ENCODE measurements at regions not wholly inside any gene's neighbourhood (a gene's known extent, or its start where the extent isn't known, plus 50 kb on each side); places are given as distances from the start of the nearest gene placed in this dataset.

DNA sequence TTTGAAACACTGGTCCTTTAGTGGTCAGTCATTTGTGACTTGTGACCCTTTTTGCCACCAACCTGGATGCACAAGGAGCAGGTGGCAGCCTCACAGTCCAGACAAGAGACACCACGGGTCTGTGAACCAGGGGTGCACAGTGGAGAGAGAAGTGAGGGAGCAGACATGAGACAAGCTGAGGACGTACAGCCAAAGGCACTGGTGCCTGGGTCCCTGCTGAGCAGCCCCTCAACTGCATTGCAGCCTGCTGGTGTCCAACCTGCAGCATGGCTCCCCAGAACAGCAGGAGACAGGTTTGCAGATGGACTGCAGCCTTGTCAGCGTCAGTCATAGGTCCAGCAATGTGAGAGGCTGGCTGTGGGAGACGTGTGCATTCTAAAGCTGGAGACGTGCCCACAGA, 124.2 kb upstream of the FSTL4 start:
- no peak for DNase-seq (ENCODE audit: low spot score)

GRCh38 chr5:133735346-133735745, 123.0 kb upstream of the FSTL4 start:
- no peak for DNase-seq (ENCODE audit: low spot score)

GRCh38 chr5:133734916-133735315, 122.6 kb upstream of the FSTL4 start:
- DNase-seq (ENCODE audit: low spot score): no peak

DNA sequence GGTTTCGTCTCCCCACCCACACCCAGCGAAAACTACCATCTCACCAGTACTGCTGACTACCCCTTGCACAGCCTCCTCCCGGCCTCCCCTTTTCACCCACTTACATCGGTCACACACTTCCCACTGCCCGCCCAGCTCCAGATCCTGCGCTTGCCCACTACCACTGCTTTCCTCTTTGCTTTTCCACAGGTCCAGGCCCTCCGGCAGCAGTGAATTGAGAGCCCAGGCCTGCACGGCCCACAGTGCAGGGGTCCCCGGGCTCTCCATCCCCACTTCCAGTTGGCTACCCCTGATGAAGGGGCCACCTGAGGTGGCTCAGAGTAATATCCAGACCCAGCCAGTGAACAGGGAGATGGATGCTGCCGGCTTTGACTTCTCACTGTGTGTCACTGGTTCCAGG, 120.2 kb upstream of the FSTL4 start:
- DNase-seq (ENCODE audit: low spot score): no peak

GRCh38 chr5:133731951-133732350, 119.6 kb upstream of the FSTL4 start:
- DNase-seq (ENCODE audit: low spot score): no peak

GRCh38 chr5:133730866-133731265, 118.5 kb upstream of the FSTL4 start:
- no peak for DNase-seq (ENCODE audit: low spot score)

- no peak for DNase-seq (ENCODE audit: low spot score)
These were observed 118.0 kb upstream of the FSTL4 start for GRCh38 chr5:133730346-133730745.

DNA sequence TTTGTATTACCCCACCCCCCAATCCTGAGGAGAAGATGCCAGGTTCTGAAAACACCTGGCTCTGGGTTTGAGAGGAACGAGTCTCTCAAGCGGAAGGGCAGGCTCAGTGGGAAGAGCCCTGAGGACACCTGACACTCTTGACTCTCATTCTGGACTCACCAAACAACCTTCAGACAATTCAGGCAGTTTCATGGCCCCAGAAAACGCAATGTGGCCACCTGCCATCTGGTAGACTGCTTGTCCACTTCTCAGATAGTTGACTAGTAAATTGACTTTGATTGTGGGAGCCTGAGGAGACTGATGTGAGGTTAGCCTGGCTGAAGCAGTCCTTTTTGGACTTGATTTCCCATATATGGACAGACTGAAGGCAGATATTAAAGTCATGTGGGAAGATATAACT, 117.5 kb upstream of the FSTL4 start:
- DNase-seq (ENCODE audit: low spot score): no peak

DNA sequence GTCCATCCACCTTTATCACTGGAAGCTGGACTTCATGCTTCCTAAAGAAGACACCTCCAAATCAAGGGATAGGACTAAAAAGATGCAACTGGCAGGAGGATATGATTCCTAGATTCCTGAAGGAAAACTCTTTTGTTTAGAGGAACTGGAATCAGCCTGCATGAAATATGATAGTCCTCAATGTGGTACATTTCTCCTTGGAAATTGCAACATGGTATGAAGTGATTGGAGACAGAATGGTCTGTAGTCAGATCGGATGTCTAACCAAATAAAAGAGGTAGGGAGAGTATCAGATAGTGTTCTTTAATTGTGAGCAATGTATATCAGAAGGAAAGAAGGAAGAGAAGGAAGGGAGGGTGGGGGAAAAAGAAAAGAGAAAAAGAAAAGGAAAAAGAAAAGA, 116.1 kb upstream of the FSTL4 start:
- no peak for DNase-seq (ENCODE audit: low spot score)

DNA sequence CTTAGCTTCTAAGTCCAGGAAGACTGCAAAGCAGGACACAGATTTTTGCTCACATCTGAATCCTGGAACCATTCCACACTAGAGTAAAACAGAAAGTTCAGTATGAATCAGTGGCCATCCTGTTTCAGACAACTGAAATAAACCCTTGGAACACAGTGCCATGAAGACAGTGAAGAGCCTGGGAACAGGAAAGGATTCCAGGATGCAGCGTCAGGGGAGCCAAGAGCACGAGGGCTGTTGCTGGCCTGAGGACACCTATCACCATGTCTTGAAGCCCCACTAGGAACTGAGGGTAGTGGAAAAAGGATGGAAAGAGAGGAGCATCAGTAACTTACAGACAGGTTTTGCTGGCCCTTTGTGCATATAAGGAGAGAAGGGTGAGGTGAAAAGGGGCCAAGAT, 115.3 kb upstream of the FSTL4 start:
- DNase-seq (ENCODE audit: low spot score): no peak

DNA sequence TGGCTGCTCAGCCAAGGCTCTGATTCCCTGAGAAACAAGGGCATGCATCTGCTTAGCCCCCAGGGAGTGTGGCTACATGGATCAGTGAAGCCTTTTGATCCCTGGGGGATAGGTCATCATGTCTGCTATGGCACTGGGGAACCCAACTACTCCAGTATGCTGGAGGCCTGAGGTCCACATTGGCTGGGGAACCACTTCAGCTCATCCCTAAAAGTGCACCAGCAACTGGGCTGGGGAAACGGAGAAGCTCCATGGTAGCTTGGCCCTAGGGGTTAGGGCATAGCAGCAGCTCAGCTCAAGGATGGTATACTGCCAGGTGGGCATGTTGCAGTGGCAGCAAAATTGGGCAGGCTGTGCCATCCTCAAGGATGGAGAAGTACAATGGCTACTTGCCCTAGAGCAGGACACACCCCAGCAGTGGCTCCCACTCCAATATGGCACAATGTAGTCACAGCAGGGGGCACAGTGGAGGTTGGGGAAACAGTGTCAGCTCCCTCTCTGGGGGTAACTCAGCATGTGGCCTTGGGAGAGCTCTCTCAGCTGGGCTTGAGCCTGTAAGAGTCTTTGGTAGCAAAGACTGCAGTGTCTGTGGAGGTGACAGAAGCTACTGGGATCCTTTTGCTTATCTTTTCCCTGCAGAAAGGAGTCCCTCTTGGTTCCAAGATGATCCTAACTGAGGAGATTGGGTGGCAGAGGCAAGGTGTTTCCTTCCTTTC, 111.5 kb upstream of the FSTL4 start:
- no peak for DNase-seq (ENCODE audit: low spot score)

DNA sequence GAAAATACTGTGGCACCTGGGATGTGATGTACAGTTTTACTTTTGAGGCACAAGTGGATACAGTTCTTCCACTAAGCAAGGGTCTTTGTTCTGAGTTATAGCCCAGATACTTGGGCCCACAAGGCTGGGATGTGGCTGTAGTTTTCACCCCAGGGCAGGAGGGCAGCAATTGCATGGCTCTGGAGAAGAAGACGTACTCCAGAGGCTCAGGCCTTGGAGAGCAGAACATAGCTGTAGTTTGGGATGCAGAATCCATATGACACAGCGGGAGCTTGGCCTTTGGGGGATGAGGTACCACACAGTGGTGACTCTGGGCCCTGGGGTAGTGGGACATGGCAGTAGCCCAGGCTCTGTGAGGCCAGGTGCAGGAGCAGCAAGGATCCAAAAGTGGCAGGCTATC, 110.8 kb upstream of the FSTL4 start:
- no peak for DNase-seq (ENCODE audit: low spot score)

DNA sequence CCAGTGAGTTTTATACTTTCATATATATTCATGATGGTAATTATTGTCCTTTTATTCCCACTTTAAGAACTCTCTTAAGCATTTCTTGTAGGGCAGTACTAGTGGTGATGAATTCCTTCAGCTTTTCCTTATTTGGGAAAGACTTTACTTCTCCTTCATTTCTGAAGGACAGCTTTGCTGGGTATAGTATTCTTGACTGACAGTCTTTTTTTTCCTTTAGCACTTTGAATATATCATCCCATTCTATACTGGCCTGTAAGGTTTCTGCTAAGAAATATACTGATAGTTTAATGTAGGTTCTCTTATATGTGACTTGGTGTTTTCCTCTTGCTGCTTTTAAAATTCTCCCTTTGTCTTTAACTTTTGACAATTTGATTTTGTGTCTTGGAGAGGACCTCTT, 109.0 kb upstream of the FSTL4 start:
- no peak for DNase-seq (ENCODE audit: low spot score)

DNA sequence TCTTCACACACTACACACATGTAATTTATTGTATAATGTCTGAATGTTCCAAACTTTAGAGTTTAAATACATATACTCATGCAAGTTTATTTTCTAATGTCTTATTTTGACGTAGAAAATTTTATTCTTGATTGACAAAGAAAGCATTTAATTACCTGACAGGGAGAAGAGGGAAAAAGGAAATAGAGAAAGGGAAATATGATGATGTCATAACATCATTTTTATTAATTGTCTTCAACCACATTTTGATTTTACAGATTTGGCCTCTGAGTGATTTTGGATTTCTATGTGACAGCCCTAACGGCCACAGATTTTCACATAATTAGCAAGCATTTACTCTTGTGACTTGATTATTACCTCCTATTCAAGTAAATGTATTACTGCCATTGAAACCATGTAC, 106.1 kb upstream of the FSTL4 start:
- DNase-seq (ENCODE audit: low spot score): no peak

- DNase-seq (ENCODE audit: low spot score): no peak
These were observed 104.3 kb upstream of the FSTL4 start for GRCh38 chr5:133716532-133717183.

DNA sequence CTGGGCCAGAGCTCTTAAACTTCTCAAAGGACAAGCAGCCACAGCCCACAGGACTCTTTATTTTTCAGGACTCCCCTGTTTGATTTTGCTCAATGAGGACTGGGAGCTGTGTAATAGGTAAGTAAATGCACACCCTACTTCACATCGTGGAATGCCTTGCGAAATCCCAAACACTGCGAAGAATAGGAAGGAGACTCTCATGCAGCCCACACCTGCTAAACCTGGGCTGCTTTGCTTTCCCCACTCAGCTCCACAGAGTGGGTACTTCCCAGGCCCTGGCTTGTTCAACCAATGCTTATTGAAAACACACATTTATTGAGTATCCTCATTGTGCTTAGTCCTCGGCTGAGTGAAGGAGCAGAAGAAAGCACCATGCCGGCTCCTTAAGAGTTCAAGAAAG, 103.3 kb upstream of the FSTL4 start:
- DNase-seq (ENCODE audit: low spot score): no peak

- no peak for DNase-seq (ENCODE audit: low spot score)
These were observed 102.9 kb upstream of the FSTL4 start for GRCh38 chr5:133715216-133715615.

DNA sequence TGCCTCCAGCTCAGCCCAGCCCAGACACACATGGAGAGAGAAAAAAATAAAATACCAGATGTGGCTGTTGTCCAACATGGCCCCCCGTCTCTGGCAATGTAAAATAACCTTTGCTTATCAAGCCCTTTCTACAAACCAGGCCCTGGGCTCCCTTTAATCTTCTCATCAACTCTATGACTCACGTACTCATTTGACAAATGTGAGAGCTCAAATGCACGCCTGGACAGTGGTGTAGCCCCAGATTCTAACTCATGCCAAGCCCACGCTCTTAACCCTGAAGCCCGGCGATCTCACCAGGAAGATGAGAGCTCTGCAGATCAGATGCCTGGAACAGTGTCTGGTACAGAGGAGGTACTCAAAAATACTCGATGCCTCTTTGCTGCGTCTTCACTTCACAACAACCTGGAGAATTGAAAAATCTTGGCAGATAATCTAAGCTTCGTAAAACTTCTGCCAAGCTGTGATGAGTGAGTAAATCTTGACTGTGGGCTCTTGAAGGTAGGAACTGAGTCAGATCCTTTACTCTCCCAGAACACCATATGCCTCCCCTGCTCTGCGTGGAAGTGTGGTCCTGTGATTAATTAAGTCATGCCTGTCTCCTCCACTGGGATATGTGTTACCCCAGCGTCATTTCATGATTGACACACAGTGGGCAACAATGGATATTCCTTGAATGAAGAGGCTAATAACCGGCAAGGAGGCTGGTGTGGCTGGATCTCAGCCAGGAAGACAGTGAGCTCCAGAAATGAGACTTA, 102.0 kb upstream of the FSTL4 start:
- DNase-seq (ENCODE audit: low spot score): no peak

- no peak for DNase-seq (ENCODE audit: low spot score)
These were observed 101.4 kb upstream of the FSTL4 start for GRCh38 chr5:133713751-133714150.

GRCh38 chr5:133713209-133713608, 100.9 kb upstream of the FSTL4 start:
- DNase-seq (ENCODE audit: low spot score): no peak

GRCh38 chr5:133712562-133712961, 100.2 kb upstream of the FSTL4 start:
- no peak for DNase-seq (ENCODE audit: low spot score)

DNA sequence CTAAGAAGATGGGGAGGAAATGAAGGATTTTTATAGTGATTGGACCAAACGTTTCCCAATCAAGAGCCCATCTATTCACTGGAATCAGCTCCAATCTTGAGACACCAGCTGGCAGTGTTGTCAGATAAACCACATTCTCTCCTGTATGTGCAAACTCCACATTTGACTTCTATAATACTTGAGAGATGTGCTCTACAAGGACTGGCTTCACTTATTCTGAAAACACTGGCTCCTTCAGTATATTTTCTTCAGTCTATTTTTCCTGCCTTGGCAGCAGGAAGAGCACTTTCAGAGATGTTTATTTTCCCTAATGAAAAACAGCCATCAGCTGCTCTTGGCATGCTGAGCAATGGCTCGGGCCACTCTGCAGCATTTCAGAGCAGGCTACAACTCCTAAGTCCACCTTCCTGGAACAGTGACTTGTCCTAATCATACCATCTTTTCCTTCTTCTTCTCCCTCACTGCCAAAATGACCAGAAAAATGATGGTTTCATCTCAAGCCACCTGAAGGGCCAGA, 96.9 kb upstream of the FSTL4 start:
- DNase-seq (ENCODE audit: low spot score): no peak

GRCh38 chr5:133708331-133708850, 96.0 kb upstream of the FSTL4 start:
- no peak for DNase-seq (ENCODE audit: low spot score)
